EH (cell line): ENCODE measurements at regions not wholly inside any gene's neighbourhood (a gene's known extent, or its start where the extent isn't known, plus 50 kb on each side); places are given as distances from the start of the nearest gene placed in this dataset.

Experiments
- DNase-seq: peaks from one replicate; pipeline ENCODE4 v3.0.0-alpha.2; 2015; ENCODE audit warnings: low read depth

GRCh38 chr4:152235718-152236117 is 300.2 kb downstream of the FBXW7 start:
- DNase-seq: no peak

GRCh38 chr4:152234571-152234970 is 301.3 kb downstream of the FBXW7 start:
- DNase-seq: no peak

GRCh38 chr4:152232271-152232670 is 303.6 kb downstream of the FBXW7 start:
- DNase-seq: no peak

- no peak for DNase-seq
Measured at GRCh38 chr4:152229782-152230289, 306.1 kb downstream of the FBXW7 start.

- DNase-seq: no peak
Measured at GRCh38 chr4:152225680-152226079, 310.2 kb downstream of the FBXW7 start.

GRCh38 chr4:152224721-152225420 is 311.0 kb downstream of the FBXW7 start:
- no peak for DNase-seq

- DNase-seq: no peak
Measured at GRCh38 chr4:152224223-152224622, 311.7 kb downstream of the FBXW7 start.

- DNase-seq: no peak
Measured at GRCh38 chr4:152223600-152223999, 312.3 kb downstream of the FBXW7 start.

- no peak for DNase-seq
Measured at GRCh38 chr4:152221816-152222516, 313.9 kb downstream of the FBXW7 start.

GRCh38 chr4:152220201-152220666 is 315.7 kb downstream of the FBXW7 start:
- peak; percentile 79 for DNase-seq

GRCh38 chr4:152218576-152218975 is 317.3 kb downstream of the FBXW7 start:
- no peak for DNase-seq

GRCh38 chr4:152217896-152218295 is 318.0 kb downstream of the FBXW7 start:
- DNase-seq: no peak

- no peak for DNase-seq
Measured at GRCh38 chr4:152211936-152212653, 323.8 kb downstream of the FBXW7 start.

- DNase-seq: peak; percentile 19
Measured at GRCh38 chr4:152209772-152210493, 326.0 kb downstream of the FBXW7 start.

GRCh38 chr4:152207378-152207720 is 328.5 kb downstream of the FBXW7 start:
- no peak for DNase-seq

- DNase-seq: peak; percentile 16
Measured at GRCh38 chr4:152206646-152207377, 329.1 kb downstream of the FBXW7 start.

GRCh38 chr4:152206185-152206584 is 329.7 kb downstream of the FBXW7 start:
- no peak for DNase-seq

- DNase-seq: no peak
Measured at GRCh38 chr4:152202415-152202814, 333.5 kb downstream of the FBXW7 start.

- DNase-seq: no peak
Measured at GRCh38 chr4:152200511-152201333, 335.2 kb downstream of the FBXW7 start.

- DNase-seq: no peak
Measured at GRCh38 chr4:152197211-152197610, 338.7 kb downstream of the FBXW7 start.

GRCh38 chr4:152195888-152196287 is 340.0 kb downstream of the FBXW7 start:
- no peak for DNase-seq
